ENCODE measurements at regions not wholly inside any gene's neighbourhood (a gene's known extent, or its start where the extent isn't known, plus 50 kb on each side); places are given as distances from the start of the nearest gene placed in this dataset.

- TF ChIP-seq CTCF (IDR thresholded peaks at IDR 0.05) (no peak), ZFX (IDR thresholded peaks at IDR 0.05; ENCODE audit: borderline replicate concordance) (no peak)
Measured at GRCh38 chr13:47136504-47136941, 239.7 kb upstream of the HTR2A start.

All from 22Rv1 (cell line).